Breast epithelium (tissue), 3 donors: ENCODE measurements at regions not wholly inside any gene's neighbourhood (a gene's known extent, or its start where the extent isn't known, plus 50 kb on each side); places are given as distances from the start of the nearest gene placed in this dataset.
"Not testable (repeated sequence)": the region's sequence is repeated elsewhere in the genome, so short reads cannot be mapped to it uniquely, and the experiment has no call there.

Experiments
- CTCF ChIP-seq, 3 donors: fragments of 450-650 bp; IDR thresholded peaks; one replicate each; pipeline ENCODE4 v1.5.1; 2016 to 2017; ENCODE audit warnings: antibody characterized with exemption in 3 of 3, mild to moderate bottlenecking in 3 of 3, moderate library complexity in 3 of 3
- POLR2A ChIP-seq: fragments of 450-650 bp; IDR thresholded peaks from one replicate; pipeline ENCODE4 v1.6.1; 2016; ENCODE audit warnings: antibody characterized with exemption, mild to moderate bottlenecking, moderate library complexity
- POLR2AphosphoS5 ChIP-seq, 3 donors: sonication (generic); formaldehyde crosslinking; IDR thresholded peaks; one replicate each; pipeline ENCODE4 v1.6.1; 2017; ENCODE audit warnings: antibody characterized with exemption in 3 of 3

- not testable (repeated sequence) for TF ChIP-seq POLR2AphosphoS5 (IDR thresholded peaks at IDR 0.05); CTCF (IDR thresholded peaks at IDR 0.05); POLR2A
These were observed 323.0 kb upstream of the ATP10A start for GRCh38 chr15:26186138-26186537.
